Uterus (tissue), 2 donors: ENCODE measurements at regions not wholly inside any gene's neighbourhood (a gene's known extent, or its start where the extent isn't known, plus 50 kb on each side); places are given as distances from the start of the nearest gene placed in this dataset.

Experiments used
- POLR2A ChIP-seq, 2 donors: fragments of 450-650 bp; IDR thresholded peaks; one replicate each; pipeline ENCODE4 v1.6.1; 2016; ENCODE audit warnings: antibody characterized with exemption in 2 of 2, mild to moderate bottlenecking in 1 of 2, moderate library complexity in 1 of 2
- TF ChIP-seq, protein P1 (sequence below), 4 experiments: fragments of 200-600 bp in 2 of 4; fragments of 450-650 bp in 2 of 4; sonication (generic) in 2 of 4; IDR thresholded peaks; one replicate each; pipeline ENCODE4 v1.5.1; 2016 to 2019; ENCODE audit warnings: antibody characterized with exemption in 4 of 4, mild to moderate bottlenecking in 2 of 4, moderate library complexity in 1 of 4

DNA sequence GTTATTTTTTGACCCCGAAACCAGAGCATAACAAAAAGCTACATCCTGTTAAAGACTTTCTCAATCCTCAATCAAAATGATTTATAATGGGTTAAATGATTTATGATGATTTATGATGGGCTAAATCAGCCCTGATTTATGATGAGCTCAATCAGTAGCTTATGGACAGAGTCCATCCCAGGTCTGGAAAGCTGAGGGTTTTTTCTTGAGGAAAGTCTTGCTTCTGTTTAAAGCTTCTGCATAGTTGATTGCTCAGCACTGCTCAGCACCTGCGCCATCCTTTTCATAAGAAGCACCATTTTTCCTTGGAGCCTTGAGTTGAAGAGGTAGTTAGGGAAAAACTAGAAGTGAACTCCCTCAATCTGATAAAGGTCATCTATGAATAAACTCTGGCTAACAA, 356.8 kb downstream of the CYRIA start:
- TF ChIP-seq, protein P1, sequence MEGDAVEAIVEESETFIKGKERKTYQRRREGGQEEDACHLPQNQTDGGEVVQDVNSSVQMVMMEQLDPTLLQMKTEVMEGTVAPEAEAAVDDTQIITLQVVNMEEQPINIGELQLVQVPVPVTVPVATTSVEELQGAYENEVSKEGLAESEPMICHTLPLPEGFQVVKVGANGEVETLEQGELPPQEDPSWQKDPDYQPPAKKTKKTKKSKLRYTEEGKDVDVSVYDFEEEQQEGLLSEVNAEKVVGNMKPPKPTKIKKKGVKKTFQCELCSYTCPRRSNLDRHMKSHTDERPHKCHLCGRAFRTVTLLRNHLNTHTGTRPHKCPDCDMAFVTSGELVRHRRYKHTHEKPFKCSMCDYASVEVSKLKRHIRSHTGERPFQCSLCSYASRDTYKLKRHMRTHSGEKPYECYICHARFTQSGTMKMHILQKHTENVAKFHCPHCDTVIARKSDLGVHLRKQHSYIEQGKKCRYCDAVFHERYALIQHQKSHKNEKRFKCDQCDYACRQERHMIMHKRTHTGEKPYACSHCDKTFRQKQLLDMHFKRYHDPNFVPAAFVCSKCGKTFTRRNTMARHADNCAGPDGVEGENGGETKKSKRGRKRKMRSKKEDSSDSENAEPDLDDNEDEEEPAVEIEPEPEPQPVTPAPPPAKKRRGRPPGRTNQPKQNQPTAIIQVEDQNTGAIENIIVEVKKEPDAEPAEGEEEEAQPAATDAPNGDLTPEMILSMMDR (IDR thresholded peaks at IDR 0.05) = no peak
- no peak for TF ChIP-seq POLR2A (IDR thresholded peaks at IDR 0.05)
